HG02571 (cell line): ENCODE measurements at regions not wholly inside any gene's neighbourhood (a gene's known extent, or its start where the extent isn't known, plus 50 kb on each side); places are given as distances from the start of the nearest gene placed in this dataset.

Source experiments
- ATAC-seq: cut with Tn5 transposase; IDR thresholded peaks from one replicate; pipeline ENCODE4 v1.9.1; 2021; ENCODE audit warnings: mild to moderate bottlenecking, moderate library complexity; ENCODE audit not compliant: unreplicated experiment

DNA sequence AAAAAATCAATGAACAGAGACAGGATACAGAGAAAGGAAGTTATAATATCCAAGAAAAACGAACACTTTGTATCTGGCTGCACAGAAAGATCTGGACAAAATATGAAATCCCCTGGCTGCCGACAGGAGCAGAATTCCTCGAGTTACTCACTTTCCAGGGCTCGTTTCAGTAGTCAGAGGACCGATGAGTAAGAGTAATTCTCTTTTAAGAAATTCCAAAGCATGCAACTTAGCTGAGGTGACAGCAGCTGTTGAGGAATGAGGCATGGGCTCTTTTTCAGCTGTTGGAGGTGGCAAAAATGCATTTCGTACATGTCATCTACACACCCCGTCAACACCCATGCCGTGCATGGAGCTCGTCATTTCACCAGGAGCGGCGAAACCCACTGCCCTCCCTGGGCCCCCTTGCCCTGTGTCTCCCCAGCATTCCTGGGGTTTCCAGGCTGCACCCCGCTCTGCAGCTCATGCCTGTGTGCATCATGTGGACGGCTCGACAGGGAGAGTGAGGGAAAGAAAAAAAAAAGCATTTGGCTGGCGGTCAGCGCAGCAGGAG lies 210.8 kb upstream of the SMIM21 start:
- ATAC-seq, result no peak

GRCh38 chr18:75635096-75635495 lies 207.6 kb upstream of the SMIM21 start:
- ATAC-seq, result no peak

DNA sequence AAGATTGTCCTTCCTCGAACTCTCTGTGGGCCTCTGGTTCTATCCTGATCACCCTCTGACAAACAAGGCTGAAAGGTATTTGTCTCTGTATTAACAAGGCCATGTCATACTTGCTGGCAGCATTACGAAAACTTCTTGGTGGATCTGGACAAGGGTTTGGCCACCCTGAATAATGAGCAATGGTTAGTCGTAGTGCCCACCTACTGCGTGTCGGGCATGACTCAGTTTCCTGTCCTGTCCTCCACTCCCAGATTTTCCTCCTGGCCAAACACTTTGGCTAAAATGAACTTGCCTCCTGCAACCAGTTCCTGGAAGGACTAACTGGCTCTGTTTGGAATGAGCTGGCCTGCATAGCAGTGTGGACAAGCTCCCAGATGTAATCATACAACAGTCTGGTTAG lies 198.5 kb upstream of the SMIM21 start:
- ATAC-seq, result no peak

- no peak for ATAC-seq
Observed at GRCh38 chr18:75624869-75625268, 197.4 kb upstream of the SMIM21 start.

DNA sequence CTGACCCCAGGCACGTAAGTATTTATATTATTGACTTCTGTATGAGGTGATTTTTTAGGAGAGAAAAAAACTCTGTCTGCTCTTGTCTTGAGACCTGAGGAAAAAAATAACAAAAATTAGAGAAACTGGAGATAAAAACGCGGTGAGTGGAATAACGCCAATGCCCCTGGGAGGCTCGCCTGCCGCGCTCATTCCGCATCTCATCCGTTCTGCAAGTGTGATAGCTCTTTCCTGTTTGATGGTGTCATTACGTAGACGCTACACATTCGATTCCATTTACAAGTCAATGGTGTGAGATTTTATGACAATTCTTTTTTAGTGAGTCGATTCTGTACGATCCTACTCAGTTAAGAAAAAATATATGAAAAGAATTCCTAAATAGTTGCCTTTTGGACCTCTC lies 194.3 kb upstream of the SMIM21 start:
- ATAC-seq, result no peak

DNA sequence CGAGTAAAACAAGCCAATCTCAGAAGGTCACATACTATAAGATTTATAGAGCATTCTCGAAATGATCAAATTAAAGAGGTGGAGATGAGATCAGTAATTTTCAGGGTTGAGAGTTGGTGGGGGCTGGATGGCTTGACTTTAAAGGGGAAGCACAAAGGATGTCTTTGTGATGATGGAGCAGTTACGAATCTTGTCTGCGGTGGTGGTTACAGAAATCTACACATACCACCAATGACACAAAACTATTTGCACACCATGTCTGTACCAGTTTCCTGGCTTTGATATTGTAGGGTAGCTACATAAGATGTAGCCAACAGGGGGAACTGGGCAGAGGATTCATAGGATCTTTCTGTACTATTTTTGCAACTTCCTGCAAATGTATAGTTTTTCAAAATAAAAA lies 190.6 kb upstream of the SMIM21 start:
- no peak for ATAC-seq

- no peak for ATAC-seq
Observed at GRCh38 chr18:75612456-75612855, 185.0 kb upstream of the SMIM21 start.

GRCh38 chr18:75607701-75608100 lies 180.2 kb upstream of the SMIM21 start:
- no peak for ATAC-seq

GRCh38 chr18:75592527-75592926 lies 165.0 kb upstream of the SMIM21 start:
- ATAC-seq, result no peak

DNA sequence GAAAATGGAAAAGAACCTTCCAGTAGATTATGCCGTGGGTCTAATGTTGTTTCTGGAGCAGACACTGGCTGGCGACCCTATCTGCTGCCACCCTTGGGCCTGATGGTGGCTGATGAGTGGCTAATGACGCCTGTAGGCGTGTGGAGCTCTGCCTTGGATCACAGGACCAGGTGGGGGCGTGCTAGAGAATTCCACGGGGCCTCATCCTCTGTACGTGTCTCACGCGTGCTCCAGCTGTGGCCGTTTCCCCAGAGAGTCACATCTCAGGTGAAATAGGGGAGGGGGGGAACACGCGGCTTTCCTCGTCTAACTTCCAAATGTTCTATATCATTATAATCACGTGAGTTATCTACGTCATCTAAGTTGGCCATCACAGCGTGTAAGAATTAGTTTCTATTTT lies 160.9 kb upstream of the SMIM21 start:
- ATAC-seq, result no peak

GRCh38 chr18:75587131-75587530 lies 159.6 kb upstream of the SMIM21 start:
- no peak for ATAC-seq

GRCh38 chr18:75586130-75586889 lies 158.8 kb upstream of the SMIM21 start:
- no peak for ATAC-seq

DNA sequence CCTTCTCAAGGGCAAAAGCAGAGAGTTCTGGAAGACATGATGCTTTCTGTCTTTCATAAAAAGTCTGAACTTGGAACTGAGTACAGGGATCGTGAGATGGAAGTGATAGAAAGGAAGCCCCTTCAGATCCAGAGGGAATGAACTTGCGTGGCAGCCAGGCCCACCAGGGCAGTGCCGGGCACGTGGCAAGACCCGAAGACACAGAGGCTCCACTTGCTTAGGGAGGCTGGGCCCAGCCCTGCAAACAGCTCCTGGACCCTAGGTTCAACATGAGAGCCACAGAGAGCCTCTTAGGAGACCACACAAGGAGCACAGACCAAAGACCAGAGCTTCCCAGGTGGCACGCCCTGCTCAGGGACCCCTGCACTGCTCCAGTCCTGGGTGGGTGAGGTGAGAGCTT lies 155.4 kb upstream of the SMIM21 start:
- no peak for ATAC-seq

DNA sequence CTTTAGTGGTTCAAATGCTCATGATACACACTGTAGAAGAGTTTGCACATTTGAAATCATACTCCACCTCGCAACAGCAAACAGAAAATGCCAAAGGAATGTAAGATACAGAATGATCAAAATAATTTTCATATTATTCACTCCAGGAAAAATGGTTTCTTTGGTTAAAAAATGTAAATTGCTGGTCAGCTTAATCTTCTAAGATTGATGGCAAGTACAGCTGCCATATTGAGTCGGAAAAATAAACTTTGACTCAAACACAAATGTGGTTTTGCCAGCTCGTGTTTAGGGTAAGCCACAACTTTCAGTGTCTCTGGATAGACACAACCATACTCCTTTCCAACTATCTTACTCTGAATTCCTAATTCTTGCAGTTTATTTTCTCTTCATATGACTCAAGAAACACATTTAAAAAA lies 154.9 kb upstream of the SMIM21 start:
- ATAC-seq, result no peak

DNA sequence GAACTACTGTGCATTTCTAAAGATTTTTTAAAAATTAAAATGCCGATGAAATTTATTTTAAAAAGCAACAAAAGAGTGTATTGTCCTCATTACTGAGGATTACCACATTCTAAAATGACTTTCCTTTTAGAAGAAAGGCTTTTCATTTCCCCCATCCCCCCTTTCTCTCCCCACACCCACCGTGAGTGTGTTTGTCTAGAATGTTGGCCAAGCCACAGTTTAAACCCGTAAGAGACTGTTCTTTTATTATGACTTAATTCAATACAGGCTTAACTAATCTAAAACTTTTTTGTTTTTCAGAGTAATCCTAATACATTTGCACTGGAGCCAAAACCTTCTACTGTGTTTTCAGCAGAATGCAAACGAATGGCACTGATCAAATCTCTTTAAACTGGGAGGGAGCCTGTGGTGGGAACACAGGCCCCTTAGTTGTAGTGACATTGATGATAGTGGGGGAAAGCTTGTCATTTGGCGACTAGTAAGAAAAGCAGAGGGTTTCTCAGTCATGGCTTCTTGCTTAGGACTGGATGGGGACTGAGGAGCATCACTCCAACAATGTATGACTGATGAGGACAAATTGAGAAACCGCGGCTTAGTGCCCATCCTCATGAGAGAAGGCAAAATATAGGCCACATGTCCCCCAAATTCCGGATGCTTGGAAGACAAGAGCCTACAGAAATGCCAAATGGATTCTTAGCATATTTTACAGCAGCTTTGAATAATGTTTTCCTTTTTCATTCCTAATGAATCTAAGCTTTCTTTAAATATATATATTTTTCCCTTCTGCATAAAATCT lies 154.0 kb upstream of the SMIM21 start:
- ATAC-seq, result no peak

DNA sequence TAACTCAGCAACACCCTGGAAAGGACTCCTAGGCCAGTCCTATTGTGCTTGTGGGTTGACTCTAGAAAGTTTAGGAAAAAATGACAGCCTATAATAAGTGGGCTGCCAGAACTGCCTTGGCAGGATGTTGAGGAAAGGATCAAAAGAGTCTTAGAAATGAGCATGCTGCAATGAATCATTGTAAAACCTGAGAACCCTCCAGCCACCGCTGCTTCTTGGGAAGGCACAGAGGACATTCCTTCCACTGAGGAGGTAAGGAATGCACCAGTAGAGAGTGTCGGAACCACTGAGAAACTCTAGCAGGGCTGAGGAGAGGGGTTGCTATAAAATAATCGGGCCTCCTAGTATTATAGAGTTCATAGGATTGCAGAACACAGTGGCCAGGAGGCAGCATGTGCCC lies 146.7 kb upstream of the SMIM21 start:
- ATAC-seq, result no peak

DNA sequence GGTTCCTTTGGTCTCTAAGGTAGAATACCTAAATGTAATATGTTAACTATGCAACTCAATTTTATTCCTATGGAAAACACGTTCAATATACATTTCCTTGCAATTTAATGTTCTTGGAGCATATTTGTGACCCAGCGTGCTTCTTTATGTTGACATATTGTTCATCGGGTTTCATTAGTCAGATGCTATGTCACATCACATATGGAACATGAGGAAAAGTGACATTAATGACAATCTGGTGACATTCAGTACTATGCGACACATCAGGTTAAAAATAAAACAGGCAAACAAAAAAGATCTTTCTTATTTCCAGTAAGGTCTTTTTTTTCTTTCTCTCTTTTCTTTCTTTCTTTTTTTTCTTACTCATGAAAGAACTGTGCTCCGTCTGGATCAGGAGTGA lies 135.6 kb upstream of the SMIM21 start:
- ATAC-seq, result no peak

DNA sequence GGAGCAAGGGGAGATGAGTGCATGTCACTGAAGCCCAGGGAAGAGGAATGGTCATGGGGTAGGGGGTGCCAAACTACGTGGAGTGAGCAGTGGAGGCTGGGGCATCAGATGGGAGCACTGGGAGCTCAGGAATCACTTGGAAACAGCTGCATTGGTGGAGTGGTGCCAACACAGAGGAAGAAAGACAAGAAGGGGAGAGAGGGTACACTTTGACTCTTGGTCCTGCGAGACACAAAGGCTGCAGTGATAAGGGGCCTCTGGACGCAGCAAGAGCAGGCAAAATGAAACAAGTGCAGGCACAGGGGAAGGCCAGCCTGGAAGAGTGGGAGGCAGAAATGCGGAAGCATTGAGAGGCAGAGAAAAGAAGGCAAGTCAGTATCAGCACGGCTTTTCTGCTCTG lies 134.7 kb upstream of the SMIM21 start:
- ATAC-seq, result no peak

DNA sequence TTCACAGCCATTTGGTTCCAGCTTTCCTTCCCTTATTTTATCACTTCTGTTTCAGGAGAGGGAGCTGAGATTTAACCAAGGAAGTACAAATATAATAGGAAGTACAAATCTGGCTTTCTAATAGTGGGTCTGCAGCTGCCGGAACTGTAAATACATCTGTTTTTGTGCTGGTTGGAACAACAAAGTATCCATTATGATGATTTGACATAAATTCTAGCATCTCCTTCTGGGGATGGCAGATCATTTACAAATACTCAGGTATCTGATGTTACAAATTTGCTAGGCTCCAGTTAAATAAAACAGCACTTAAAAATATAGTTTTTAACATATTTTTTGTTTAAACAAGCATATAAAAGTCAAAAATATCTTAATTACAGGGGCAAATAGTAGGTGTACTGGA lies 131.3 kb upstream of the SMIM21 start:
- no peak for ATAC-seq

GRCh38 chr18:75556841-75557240 lies 129.3 kb upstream of the SMIM21 start:
- ATAC-seq, result no peak

DNA sequence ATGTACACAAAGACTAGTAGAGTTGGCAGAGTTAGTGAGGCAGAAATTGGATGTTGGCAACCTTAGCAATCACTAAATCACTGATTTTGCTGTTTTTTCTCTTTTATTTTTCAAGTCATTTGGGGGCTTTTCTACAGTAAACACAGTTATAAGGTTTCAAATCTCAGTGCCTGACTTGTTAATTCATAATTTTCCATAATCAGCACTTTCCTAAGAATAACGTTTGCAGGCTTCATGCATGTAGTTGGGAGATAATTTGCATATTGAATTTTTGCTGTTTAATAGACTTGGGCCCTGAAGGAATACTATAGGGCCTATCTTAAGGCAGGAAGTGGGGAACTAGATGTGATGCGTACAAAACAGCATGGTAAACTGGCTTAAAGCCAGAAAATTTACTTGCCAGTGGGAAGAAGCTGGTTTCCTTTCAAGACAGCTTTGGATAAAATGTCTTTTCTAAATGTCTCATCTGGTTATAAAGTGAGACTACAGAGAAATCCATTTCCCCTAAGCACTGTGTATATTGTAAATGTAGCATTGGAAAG lies 127.2 kb upstream of the SMIM21 start:
- no peak for ATAC-seq

DNA sequence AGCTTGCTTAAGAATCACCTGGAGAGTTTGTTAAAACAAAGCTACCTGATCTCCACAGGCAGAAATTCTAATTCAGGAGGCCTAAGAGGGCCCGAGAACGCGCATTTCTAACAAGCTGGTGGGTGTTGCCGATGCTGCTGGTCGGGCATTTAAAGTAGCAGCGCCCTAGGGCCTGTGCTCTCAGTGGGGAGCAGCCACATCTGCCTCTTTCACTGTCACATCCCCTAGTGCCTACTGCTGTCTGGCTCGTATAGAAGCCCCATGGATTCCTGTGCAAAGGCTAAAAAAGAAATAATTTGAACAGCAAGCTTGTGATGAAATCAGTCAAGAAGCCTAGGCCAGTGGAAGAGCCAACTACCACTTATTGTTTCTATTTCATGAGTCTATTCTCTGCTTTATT lies 126.7 kb upstream of the SMIM21 start:
- ATAC-seq, result no peak
